HepG2 (cell line): ENCODE measurements at regions not wholly inside any gene's neighbourhood (a gene's known extent, or its start where the extent isn't known, plus 50 kb on each side); places are given as distances from the start of the nearest gene placed in this dataset.

ENCODE experiments used
- ATAC-seq: fragments of 200-7000 bp; cut with Tn5 transposase; 3 replicates; pipeline ENCODE4 v1.9.1; 2020; ENCODE audit warnings: mild to moderate bottlenecking, moderate library complexity
- BruUV-seq: library from RNA; stranded (reverse); fragments of 400-500 nt; replicated peaks from 2 replicates; lab custom pipeline; 2021; lab: Mats Ljungman, UMichigan
- CTCF ChIA-PET: fragments of 300-600 bp; formaldehyde crosslinking; extraction: SDS; loops from one replicate; lab custom pipeline; 2021; ENCODE audit warnings: low total read pairs, inconsistent platforms, low intra/inter-chr PET ratio; lab: Yijun Ruan, JAX
- POLR2A ChIA-PET: fragments of 350-600 bp; sonication (Branson Sonifier 250); formaldehyde crosslinking; loops from one replicate; lab custom pipeline; 2020; ENCODE audit warnings: antibody characterized with exemption, inconsistent platforms; lab: Yijun Ruan, JAX
- DNase-seq: peaks from one replicate; pipeline ENCODE4 v3.0.0-alpha.2; 2015; ENCODE audit warnings: low spot score
- FAIRE-seq: peaks from 3 replicates; lab custom pipeline; 2011; peaks lifted over from hg19 to GRCh38; lab: Jason Lieb, UNC
- H2AFZ ChIP-seq: one replicate; pipeline ENCODE4 v1.6.1; 2011; ENCODE audit warnings: low read length, inconsistent platforms
- H3K27ac ChIP-seq: fragments of 300-600 bp; 3 replicates; pipeline ENCODE4 v1.8.0; 2011; ENCODE audit warnings: mixed run types, mild to moderate bottlenecking, mixed read lengths, low read length, inconsistent platforms; ENCODE audit not compliant: insufficient read depth; ENCODE audit errors: extremely low read length
- H3K27me3 ChIP-seq, 2 experiments: fragments of 200-600 bp in 1 of 2; 2 replicates in 1 of 2; 3 replicates in 1 of 2; pipeline versions ENCODE4 v1.6.0 to v1.8.0; 2011; ENCODE audit warnings: low read length in 2 of 2, mild to moderate bottlenecking in 2 of 2, moderate library complexity in 2 of 2, inconsistent platforms in 1 of 2; ENCODE audit not compliant: insufficient read depth in 2 of 2, control insufficient read depth in 1 of 2
- H3K36me3 ChIP-seq, 2 experiments: fragments of 200-600 bp in 1 of 2; replicated peaks in 1 of 2; 2 replicates in 1 of 2; 3 replicates in 1 of 2; pipeline versions ENCODE4 v1.5.1 to v1.8.0; 2011; ENCODE audit warnings: low read length in 2 of 2, inconsistent platforms in 1 of 2; ENCODE audit not compliant: insufficient read depth in 2 of 2, control insufficient read depth in 1 of 2
- H3K4me1 ChIP-seq: 2 replicates; pipeline ENCODE4 v1.5.1; 2012; ENCODE audit warnings: low read length, inconsistent platforms; ENCODE audit not compliant: insufficient read depth
- H3K4me2 ChIP-seq: 2 replicates; pipeline ENCODE4 v1.6.0; 2011; ENCODE audit warnings: low read depth, low read length, inconsistent platforms
- H3K4me3 ChIP-seq, 3 experiments: fragments of 200-600 bp in 1 of 3; sonication (generic), shearing (Covaris generic) in 1 of 3; replicated peaks in 1 of 3; 2 replicates each; pipeline ENCODE4 v1.5.1; 2011 to 2016; ENCODE audit warnings: low read length in 3 of 3, inconsistent platforms in 2 of 3, low read depth in 2 of 3, mild to moderate bottlenecking in 2 of 3, control low read depth in 1 of 3, mixed read lengths in 1 of 3; ENCODE audit not compliant: insufficient read depth in 1 of 3
- H3K79me2 ChIP-seq: one replicate; pipeline ENCODE4 v1.6.1; 2011; ENCODE audit warnings: low read length, inconsistent platforms; ENCODE audit not compliant: insufficient read depth
- H3K9ac ChIP-seq: 2 replicates; pipeline ENCODE4 v1.6.0; 2011; ENCODE audit warnings: mild to moderate bottlenecking, low read depth, low read length, inconsistent platforms; ENCODE audit not compliant: insufficient read depth
- H3K9me3 ChIP-seq: 2 replicates; pipeline ENCODE4 v1.5.1; 2012; ENCODE audit warnings: mild to moderate bottlenecking, low read length
- H4K20me1 ChIP-seq: 2 replicates; pipeline ENCODE4 v1.6.0; 2011; ENCODE audit warnings: inconsistent platforms, mild to moderate bottlenecking, low read length, moderate library complexity; ENCODE audit not compliant: insufficient read depth
- ARHGAP35 ChIP-seq: sonication (generic); formaldehyde crosslinking; IDR thresholded peaks from 2 replicates; pipeline ENCODE4 v1.9.0; 2022; ENCODE audit warnings: mild to moderate bottlenecking, inconsistent platforms, moderate library complexity, missing genetic modification reagents, borderline replicate concordance
- ARID2 ChIP-seq: sonication (generic); formaldehyde crosslinking; IDR thresholded peaks from 2 replicates; pipeline ENCODE4 v1.8.1; 2022; ENCODE audit warnings: mild to moderate bottlenecking, missing genetic modification reagents, borderline replicate concordance
- E2F2 ChIP-seq: sonication (generic); formaldehyde crosslinking; IDR thresholded peaks from 2 replicates; pipeline ENCODE4 v1.4.0; 2020; ENCODE audit warnings: missing genetic modification reagents, borderline replicate concordance
- KLF12 ChIP-seq: sonication (generic); formaldehyde crosslinking; IDR thresholded peaks from 2 replicates; pipeline ENCODE4 v1.4.0; 2020; ENCODE audit warnings: missing genetic modification reagents, borderline replicate concordance
- NFYC ChIP-seq: IDR thresholded peaks from 2 replicates; pipeline ENCODE4 v1.6.1; 2016; ENCODE audit warnings: missing genetic modification reagents, missing compliant biosample characterization
- NPAS2 ChIP-seq: sonication (generic); formaldehyde crosslinking; IDR thresholded peaks from 2 replicates; pipeline ENCODE4 v1.8.0; 2022; ENCODE audit warnings: mild to moderate bottlenecking, missing genetic modification reagents, borderline replicate concordance
- RBM39 ChIP-seq: fragments of 200-400 bp; formaldehyde crosslinking; IDR thresholded peaks from one replicate; pipeline ENCODE4 v1.6.1; 2018; ENCODE audit warnings: antibody characterized with exemption, mild to moderate bottlenecking, low read depth, low read length; ENCODE audit not compliant: poor library complexity, severe bottlenecking
- SMAD3 ChIP-seq: sonication (generic); formaldehyde crosslinking; IDR thresholded peaks from 2 replicates; pipeline ENCODE4 v1.4.0; 2020; ENCODE audit warnings: missing genetic modification reagents
- TAF15 ChIP-seq: fragments of 200-400 bp; formaldehyde crosslinking; IDR thresholded peaks from one replicate; pipeline ENCODE4 v1.6.1; 2018; ENCODE audit warnings: mild to moderate bottlenecking, low read depth, low read length; ENCODE audit not compliant: poor library complexity, severe bottlenecking
- TBL1XR1 ChIP-seq: fragments of 150-350 bp; IDR thresholded peaks from 2 replicates; pipeline ENCODE4 v1.6.1; 2014; ENCODE audit warnings: borderline replicate concordance, low read length; ENCODE audit not compliant: partially characterized antibody
- TFDP2 ChIP-seq: sonication (generic); formaldehyde crosslinking; IDR thresholded peaks from 2 replicates; pipeline ENCODE4 v1.4.0; 2020; ENCODE audit warnings: missing genetic modification reagents
- USF2 ChIP-seq, 2 experiments: sonication (generic) in 1 of 2; formaldehyde crosslinking in 1 of 2; IDR thresholded peaks; 2 replicates each; pipeline versions ENCODE4 v1.5.1 to v1.6.1; 2011 to 2020; ENCODE audit warnings: borderline replicate concordance in 1 of 2, low read depth in 1 of 2, low read length in 1 of 2, mild to moderate bottlenecking in 1 of 2, missing genetic modification reagents in 1 of 2, moderate library complexity in 1 of 2
- YEATS4 ChIP-seq: sonication (generic); formaldehyde crosslinking; IDR thresholded peaks from 2 replicates; pipeline ENCODE4 v1.4.0; 2020; ENCODE audit warnings: missing genetic modification reagents, borderline replicate concordance
- ZNF546 ChIP-seq: sonication (generic); formaldehyde crosslinking; conservative IDR thresholded peaks from 2 replicates; pipeline ENCODE4 v1.8.1; 2023; ENCODE audit warnings: mild to moderate bottlenecking, missing genetic modification reagents
- ZNF879 ChIP-seq: sonication (generic); formaldehyde crosslinking; IDR thresholded peaks from 2 replicates; pipeline ENCODE4 v1.8.1; 2023; ENCODE audit warnings: missing genetic modification reagents
- ZSCAN29 ChIP-seq: sonication (generic); formaldehyde crosslinking; conservative IDR thresholded peaks from 2 replicates; pipeline ENCODE4 v1.4.0; 2020; ENCODE audit warnings: mild to moderate bottlenecking, missing genetic modification reagents
- WGBS: methylation state at CpG from one replicate; pipeline ENCODE4 v1.1.6; 2017; ENCODE audit warnings: low lambda C conversion rate; 5-methylcytosine and 5-hydroxymethylcytosine counted together
- in situ Hi-C: cut with HindIII; loops from 2 replicates; pipeline ENCODE4 v1.10.0; 2017; ENCODE audit warnings: low pct_unique_long_range_greater_than_20kb; ENCODE audit not compliant: extremely low pct_ligation_motif_present
- intact Hi-C: fragments of 100-400 bp; cut with micrococcal nuclease; formaldehyde crosslinking; loops from one replicate; pipeline ENCODE4 v1.10.0; 2022; ENCODE audit not compliant: unreplicated experiment

GRCh38 chr6:21306546-21306945 lies 287.0 kb upstream of the SOX4 start:
- Histone ChIP-seq H3K4me2 (no peak overlapping the region), H3K79me2 (no peaks in the 10 kb centered on the region), H4K20me1 (no peaks in the 10 kb centered on the region), H3K9me3 (no peaks in the 10 kb centered on the region), H2AFZ (no peak overlapping the region), H3K9ac (no peak overlapping the region), H3K4me1 (peaks cover 31% of the 10 kb centered on the region), H3K27me3 (peaks cover 1 to 12% of the 10 kb centered on the region in 2 experiments; a peak in 4 of 5 replicates), H3K36me3 (no peaks in the 10 kb centered on the region), H3K27ac (no peak overlapping the region), H3K4me3 (no peak overlapping the region)
- in situ Hi-C loops: no loop called here
- CTCF ChIA-PET: no interaction called here
- intact Hi-C loops: loop anchor here (5.0 kb wide), 1 partner anchor 281 kb away; no protein-coding TSS in a partner anchor
- 57% methylated on average over 4 of the region's 4 CpGs for WGBS
- POLR2A ChIA-PET: no interaction called here
- TF ChIP-seq TAF15 (no peak), E2F2 (CRISPR knock-in tag) (no peak), ZNF879 (CRISPR knock-in tag) (no peak), TBL1XR1 (no peak), TFDP2 (CRISPR knock-in tag) (no peak), NFYC (no peak), YEATS4 (CRISPR knock-in tag) (no peak), ARID2 (CRISPR knock-in tag) (no peak), ZNF546 (CRISPR knock-in tag) (no peak), NPAS2 (CRISPR knock-in tag) (no peak), ZSCAN29 (CRISPR knock-in tag) (no peak), USF2 (IDR thresholded peaks at IDR 0.05; ENCODE audit: low read depth, low read length) (no peak), USF2 (CRISPR knock-in tag; IDR thresholded peaks at IDR 0.05; ENCODE audit: borderline replicate concordance) (no peak), RBM39 (no peak), ARHGAP35 (no peak), KLF12 (no peak), SMAD3 (no peak)
- DNase-seq: no peak
- BruUV-seq: no TSS peak
- no peak for FAIRE-seq
- no peak for ATAC-seq
